ENCODE measurements at regions not wholly inside any gene's neighbourhood (a gene's known extent, or its start where the extent isn't known, plus 50 kb on each side); places are given as distances from the start of the nearest gene placed in this dataset.

- TF ChIP-seq CTCF (IDR thresholded peaks at IDR 0.05; ENCODE audit: low read depth, low read length) (no peak), EZH2phosphoT487 (IDR thresholded peaks at IDR 0.05; ENCODE audit: low read depth) (no peak)
Measured at GRCh38 chr6:120392941-120393340, 941.3 kb downstream of the TBC1D32 start.
